LoVo (cell line): ENCODE measurements at regions not wholly inside any gene's neighbourhood (a gene's known extent, or its start where the extent isn't known, plus 50 kb on each side); places are given as distances from the start of the nearest gene placed in this dataset.

Source experiments
- DNase-seq: peaks from one replicate; pipeline ENCODE4 v3.0.0-alpha.2; 2016; ENCODE audit warnings: low spot score

GRCh38 chr1:50358962-50359361 is 64.3 kb downstream of the DMRTA2 start:
- DNase-seq: no peak

GRCh38 chr1:50357186-50357585 is 66.1 kb downstream of the DMRTA2 start:
- DNase-seq: no peak

GRCh38 chr1:50354813-50355212 is 68.4 kb downstream of the DMRTA2 start:
- no peak for DNase-seq

- DNase-seq: no peak
Observed at GRCh38 chr1:50352428-50352827, 70.8 kb downstream of the DMRTA2 start.

- DNase-seq: no peak
Observed at GRCh38 chr1:50350868-50351267, 72.4 kb downstream of the DMRTA2 start.

- DNase-seq: no peak
Observed at GRCh38 chr1:50350421-50350820, 72.8 kb downstream of the DMRTA2 start.

- DNase-seq: no peak
Observed at GRCh38 chr1:50349242-50349565, 74.0 kb downstream of the DMRTA2 start.

GRCh38 chr1:50348449-50349241 is 74.6 kb downstream of the DMRTA2 start:
- DNase-seq: peak; percentile 73

GRCh38 chr1:50347933-50348332 is 75.3 kb downstream of the DMRTA2 start:
- no peak for DNase-seq

GRCh38 chr1:50346621-50347020 is 76.6 kb downstream of the DMRTA2 start:
- DNase-seq: no peak

- DNase-seq: no peak
Observed at GRCh38 chr1:50343323-50343722, 79.9 kb downstream of the DMRTA2 start.

GRCh38 chr1:50342525-50342924 is 80.7 kb downstream of the DMRTA2 start:
- DNase-seq: no peak

GRCh38 chr1:50335036-50335435 is 88.2 kb downstream of the DMRTA2 start:
- DNase-seq: no peak

GRCh38 chr1:50333595-50333974 is 89.7 kb downstream of the DMRTA2 start:
- DNase-seq: peak; percentile 74

- peak; percentile 72 for DNase-seq
Observed at GRCh38 chr1:50332941-50333594, 90.2 kb downstream of the DMRTA2 start.

GRCh38 chr1:50329332-50329932 is 93.8 kb downstream of the DMRTA2 start:
- DNase-seq: peak; percentile 67

- no peak for DNase-seq
Observed at GRCh38 chr1:50328552-50328951, 94.7 kb downstream of the DMRTA2 start.

- DNase-seq: no peak
Observed at GRCh38 chr1:50326026-50326425, 97.2 kb downstream of the DMRTA2 start.

GRCh38 chr1:50322579-50322978 is 100.7 kb downstream of the DMRTA2 start:
- DNase-seq: no peak

- no peak for DNase-seq
Observed at GRCh38 chr1:50318428-50318827, 104.8 kb downstream of the DMRTA2 start.

- DNase-seq: peak; percentile 19
Observed at GRCh38 chr1:50308878-50309277, 114.4 kb downstream of the DMRTA2 start.

GRCh38 chr1:50305808-50306207 is 117.4 kb downstream of the DMRTA2 start:
- DNase-seq: no peak

GRCh38 chr1:50300297-50300696 is 122.9 kb downstream of the DMRTA2 start:
- no peak for DNase-seq
